Astrocyte of the hippocampus (primary cell): ENCODE measurements at regions not wholly inside any gene's neighbourhood (a gene's known extent, or its start where the extent isn't known, plus 50 kb on each side); places are given as distances from the start of the nearest gene placed in this dataset.
A peak's percentile ranks its signal among the peaks of the same experiment; 100 is the strongest.

Source experiments
- DNase-seq: peaks from one replicate; pipeline ENCODE4 v3.0.0; 2011; ENCODE audit warnings: low read depth, low spot score

DNA sequence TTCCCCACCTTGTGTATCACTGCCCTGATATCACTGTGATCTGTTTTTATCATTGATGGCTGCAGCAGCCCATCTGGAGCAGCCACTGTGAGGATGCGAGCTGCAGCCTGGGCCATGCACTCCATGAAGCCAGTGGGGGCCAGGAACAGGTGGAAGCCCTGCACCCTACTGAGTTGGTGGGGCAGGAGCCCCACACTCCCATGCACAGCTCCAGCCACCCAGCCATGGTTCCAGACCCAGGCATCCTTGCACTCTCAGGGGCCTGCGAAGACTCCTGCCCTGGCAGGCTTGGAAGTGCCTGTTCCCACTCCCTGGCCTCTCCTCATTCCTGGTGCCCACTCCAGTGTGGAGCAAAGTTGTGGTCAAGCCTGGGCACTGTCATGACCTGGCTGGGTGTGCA lies 424.0 kb upstream of the FZD8 start:
- no peak for DNase-seq

DNA sequence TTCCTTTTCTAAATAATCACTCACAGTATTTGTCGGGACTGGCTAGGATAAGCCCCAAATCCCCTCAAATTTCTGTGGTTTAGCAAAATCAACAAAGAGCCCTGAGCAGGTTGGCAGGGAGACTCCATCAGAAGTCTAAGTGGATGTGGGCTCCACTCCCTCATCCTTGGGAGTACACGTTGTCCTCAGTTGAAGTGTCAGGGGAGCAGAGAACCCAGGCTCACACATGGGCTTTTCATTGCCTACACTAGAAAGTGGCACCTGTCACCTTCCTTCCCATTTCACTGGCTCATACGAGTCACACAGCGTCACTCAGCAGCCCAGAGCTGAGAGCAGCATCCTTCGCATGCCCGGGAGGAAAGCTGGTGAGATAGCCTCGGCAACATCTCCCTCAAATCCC lies 421.3 kb upstream of the FZD8 start:
- DNase-seq: no peak

DNA sequence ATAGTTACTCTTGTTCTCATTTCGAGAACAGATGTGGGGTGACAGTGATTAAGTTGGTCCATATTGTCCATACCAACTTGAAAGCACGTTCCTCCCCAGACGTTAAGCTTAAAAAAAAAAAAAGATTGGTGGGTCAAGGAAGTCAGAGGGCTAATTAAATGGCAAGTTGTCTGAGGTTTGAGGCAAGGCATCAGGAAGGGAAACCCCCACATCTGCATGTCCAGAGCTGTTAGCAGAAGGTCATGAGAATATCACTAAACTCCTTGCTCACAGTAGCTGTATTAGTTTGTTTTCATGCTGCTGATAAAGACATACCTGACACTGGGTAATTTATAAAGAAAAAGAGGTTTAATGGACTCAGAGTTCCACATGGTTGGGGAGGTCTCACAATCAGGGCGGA lies 415.6 kb upstream of the FZD8 start:
- DNase-seq: no peak

DNA sequence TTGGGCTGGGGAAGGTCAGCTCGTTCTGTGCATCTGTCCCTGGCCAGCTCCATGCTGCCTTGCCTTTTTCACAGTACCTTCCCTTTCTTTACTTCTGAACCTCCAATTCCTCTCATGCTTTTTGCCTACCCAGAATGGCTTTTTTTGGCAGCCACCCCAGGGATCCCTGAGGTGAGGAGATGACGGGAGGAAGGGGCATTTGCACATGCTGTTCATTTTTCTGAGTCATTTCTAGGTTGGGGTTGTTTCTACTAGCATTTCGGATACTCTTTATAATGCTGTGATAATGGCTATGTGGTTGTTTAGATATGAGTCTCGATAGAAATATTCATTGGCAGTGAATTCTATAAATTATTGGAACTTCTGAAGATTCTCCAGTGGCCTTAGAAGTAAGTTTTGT lies 415.1 kb upstream of the FZD8 start:
- DNase-seq: peak; percentile 24

DNA sequence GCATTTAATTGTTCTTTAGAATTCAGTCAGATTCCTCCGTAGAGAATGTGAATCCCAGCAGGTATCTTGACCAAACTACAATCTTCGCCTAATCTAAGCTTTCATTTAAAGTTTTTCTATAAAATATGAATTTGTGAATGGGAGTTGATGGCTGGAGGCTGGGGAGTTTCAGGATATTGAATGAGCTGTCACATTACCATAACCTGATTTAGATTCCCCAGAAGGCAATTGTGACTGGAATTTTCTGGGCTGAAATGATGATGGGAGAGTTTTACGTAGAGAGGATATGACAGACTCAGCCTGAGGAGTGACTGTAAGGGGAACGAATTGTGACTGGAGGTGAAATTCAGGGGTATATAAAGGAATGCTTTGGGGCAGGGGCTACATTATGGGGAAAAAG lies 411.7 kb upstream of the FZD8 start:
- DNase-seq: no peak

DNA sequence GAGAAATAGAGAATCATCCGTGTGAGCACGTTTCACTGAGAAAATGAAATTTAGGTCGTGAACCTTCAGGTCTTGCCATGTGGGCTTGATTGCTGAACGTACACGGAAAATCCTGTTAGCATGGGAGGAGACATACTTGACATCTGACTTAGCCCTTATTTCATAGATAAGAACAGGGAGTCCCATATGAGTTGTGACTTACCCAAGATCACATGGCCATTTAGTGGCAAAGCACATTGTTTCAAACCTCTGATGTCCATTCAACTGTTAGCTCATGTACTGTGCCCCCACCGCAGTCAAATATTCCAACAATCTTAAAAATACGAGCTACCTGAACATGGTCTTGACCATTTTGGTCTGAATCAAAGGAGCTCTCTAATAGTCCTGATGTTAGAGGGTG lies 411.2 kb upstream of the FZD8 start:
- DNase-seq: no peak

DNA sequence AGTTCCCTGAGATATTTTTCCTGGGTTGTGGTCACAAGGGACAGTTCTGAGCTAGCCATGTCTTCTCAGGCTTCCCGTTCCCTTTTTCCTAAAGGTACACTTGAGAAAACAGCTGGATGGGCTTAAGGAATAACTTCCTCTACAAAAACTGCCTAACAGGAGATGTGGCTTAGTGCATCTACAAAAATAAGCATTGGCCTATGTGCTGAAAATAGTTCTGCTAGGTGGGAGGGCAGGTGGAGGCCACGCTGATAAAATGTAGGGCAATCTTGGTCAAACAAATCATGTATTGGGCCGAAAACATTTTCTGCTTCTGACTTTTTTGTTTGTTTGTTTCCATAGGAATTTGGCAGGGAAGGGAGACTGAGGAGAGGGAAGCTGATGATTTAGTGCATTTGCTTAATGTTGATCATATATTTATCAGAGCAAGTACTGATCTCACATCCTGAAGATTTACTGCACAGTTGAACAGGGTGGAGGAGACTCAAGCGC lies 409.4 kb upstream of the FZD8 start:
- DNase-seq: no peak

DNA sequence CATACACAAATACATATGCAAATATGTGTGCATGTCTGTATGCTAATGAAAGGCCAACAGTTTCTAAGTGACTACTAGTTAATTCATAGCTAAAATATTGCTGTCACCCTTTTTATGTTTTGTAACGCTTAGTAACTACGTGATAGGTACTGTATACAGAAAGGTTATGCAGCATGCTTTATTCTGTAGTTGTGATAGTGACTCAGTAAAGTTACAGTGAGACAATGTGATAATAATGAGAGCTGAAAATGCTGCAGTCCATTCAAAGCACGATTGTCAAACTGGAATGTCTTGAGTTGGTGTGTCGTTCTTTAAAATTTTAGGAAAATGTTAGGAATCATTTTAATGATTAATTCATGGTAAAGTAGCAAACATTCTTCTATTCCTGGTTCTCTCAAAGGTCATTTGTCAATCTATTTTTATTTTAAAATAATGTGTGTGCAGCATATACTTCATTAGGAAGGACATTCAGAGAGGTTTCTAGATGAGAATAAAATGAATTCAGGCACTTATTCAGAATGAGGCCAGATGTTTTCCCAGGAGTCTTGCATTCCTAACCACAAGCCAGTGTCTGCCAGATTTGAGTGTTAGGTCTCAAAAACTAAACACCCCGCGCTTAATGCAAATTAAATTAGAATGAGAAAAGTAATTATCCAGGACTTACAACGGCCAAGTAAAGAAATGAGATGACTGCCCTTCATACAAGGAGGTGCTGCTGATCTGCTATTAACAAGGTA lies 408.8 kb upstream of the FZD8 start:
- DNase-seq: no peak

DNA sequence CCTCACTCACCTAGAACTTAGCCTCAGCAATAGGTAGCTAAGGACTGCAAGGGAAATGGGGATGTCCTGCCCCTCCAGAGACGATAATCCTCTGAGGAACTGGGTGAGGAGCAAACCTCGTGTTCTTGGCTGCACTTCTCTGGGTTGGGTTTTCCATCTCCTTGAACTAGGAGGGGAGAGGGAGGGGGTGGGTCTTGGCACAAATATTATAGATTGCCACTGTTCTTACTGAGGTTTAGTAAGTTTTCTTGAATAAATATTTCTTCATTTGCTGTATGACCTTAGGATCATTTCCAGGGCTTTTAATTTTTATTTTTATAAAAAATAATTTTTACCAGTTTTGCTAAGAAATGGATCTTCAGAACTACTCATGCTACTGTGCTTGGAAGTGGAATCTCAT lies 406.7 kb upstream of the FZD8 start:
- DNase-seq: no peak

DNA sequence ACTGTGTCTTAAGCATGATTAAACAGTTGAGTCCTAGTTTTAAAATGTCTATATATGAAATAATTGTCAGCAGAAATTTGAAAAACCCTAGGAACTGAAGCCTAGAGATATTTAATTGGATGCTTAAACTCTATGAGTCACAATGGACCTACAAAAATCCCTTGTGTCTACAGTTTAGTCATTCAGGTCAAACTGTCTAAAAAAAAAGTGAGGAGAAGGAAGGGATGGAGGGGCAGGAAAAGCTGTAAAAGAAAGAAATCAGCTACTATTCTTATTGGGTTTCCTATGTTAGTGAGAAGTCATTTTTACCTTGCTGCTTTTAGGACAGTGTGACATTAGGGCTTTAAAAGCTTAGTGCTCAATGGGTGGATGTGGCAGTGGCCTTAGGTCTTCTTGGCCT lies 406.1 kb upstream of the FZD8 start:
- no peak for DNase-seq

DNA sequence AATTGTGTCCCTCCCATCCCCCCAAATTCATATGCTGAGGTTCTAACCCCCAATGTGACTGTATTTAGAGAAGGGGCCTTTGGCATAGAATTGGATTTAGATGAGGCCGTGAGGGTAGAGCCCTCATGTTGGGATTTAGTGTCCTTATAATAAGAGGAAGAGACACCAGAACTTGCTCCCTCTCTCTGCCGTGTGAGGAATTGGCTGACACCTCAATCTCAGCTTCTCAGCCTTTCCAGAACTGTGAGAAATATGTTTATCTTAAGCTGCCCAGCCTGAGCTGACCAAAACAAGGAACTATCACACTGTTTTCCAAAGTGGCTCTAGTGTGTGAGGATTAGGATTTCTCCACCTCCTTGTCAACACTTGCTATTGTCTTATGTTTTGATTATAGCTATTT lies 400.0 kb upstream of the FZD8 start:
- DNase-seq: no peak

DNA sequence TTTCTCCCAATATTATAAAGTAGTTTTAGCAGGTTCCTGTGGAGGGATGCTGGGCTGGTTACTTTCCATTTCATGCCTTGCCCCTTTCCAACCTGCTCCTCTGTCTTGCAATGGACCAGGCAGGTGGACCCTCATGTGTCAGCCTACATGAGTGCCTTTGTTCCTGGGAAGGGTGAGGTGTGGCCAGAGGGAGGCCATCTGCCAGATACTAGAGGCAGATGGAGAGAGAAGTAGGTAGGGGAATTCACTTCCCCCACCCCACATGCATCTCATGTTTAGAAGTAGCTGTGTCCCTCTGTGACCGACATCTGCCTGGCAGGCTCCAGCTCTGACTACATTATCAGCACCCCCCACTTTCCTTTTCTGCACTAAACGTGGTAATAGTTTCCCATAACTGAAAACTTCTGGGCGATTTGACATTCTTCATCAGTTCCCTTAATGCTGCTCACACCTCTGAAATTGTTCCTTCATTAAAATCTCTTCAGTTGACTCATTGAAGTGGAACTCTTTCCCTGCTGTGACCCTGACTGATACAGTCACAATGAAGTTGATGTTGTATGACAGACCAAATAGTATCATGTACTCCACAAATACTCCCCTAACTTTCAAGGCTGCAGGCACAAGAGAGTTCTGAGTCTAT lies 396.3 kb upstream of the FZD8 start:
- DNase-seq: no peak

DNA sequence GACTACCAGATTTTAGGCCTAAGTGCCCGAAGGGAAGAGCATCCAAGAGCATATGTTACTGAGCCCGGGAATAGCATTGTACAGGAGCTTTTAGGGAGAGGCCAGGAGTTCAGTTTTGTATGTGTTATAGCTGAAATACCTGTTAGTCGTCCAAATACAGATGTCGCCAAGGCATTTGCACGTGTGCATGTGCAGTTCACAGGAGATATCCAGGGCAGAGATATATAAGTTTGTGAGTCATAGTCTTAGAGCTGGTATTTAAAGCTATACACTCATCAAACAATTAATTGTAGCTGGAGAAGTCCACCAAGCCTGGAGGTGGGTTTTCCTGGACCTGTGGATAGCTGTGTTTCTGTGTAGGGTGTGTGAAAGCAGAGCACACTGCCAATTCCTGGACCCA lies 394.0 kb upstream of the FZD8 start:
- no peak for DNase-seq

DNA sequence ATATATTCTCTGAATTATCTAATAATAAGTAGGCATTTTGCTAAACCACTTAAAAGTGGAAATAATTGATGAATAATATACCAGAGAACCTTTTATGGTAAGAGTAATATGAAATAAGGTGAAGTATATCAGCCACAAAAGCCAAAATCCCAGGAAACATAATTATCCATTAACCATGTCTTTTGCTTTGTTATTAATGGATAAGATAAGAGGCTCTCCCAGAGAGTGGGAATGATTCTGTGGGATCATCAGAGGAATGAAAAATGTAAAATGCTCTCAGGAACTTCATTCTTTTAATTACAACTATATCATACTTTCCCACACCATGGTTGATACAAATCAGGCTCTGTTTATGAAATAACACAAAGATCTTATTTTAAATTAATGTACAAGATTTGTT lies 391.7 kb upstream of the FZD8 start:
- DNase-seq: no peak

DNA sequence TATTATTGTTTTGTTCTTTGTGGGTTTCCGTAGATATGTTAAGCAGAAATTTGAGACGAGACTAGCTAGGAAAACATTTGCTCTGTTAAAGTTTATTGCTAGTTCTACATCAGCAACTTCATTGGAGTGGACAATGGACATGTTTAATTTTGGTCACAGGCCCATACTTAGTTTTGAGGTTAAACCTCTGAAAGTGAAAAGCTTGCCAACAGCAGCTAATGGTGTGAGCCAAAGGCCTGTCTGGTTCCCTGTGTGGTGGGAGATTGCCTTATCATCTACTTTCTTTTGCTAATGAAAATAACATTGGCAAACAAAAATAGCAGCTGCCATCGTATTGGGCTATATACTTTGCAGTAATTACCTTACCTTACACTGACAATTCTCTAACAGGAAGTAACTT lies 388.4 kb upstream of the FZD8 start:
- DNase-seq: peak; percentile 71

DNA sequence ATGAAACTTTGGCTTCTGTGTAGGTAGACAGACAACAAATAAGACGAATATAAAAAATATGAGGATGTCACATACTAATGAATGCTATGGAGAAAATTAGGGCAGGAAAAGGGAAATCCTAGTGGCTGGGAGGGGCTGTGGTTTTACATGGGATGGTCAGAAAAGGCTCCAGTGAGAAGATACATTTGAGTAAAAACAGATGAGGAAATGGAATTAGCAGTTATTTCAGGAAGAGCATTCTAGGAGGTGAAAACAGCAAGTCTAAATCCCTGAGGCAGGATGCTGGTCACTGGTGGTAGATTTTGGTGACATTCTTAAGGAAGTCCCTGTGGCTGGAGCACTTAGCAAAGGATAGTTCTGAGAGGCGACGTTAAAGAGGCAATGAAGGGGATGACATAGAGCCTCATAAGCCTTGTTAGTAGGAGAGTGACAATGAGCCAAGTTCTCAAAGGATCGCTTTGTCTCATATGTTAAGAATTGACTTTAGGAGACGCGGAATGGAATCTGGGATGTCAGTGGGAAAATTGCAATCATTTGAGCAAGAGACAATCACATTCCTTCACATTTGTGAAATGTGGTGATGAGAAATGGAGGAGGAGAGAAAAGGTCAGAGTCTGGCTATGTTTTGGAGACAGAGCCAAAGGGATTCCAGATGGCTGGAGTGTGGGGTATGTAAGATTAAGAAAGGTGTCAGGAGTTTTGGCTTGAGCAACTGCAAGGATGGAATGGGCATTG lies 384.7 kb upstream of the FZD8 start:
- DNase-seq: no peak

DNA sequence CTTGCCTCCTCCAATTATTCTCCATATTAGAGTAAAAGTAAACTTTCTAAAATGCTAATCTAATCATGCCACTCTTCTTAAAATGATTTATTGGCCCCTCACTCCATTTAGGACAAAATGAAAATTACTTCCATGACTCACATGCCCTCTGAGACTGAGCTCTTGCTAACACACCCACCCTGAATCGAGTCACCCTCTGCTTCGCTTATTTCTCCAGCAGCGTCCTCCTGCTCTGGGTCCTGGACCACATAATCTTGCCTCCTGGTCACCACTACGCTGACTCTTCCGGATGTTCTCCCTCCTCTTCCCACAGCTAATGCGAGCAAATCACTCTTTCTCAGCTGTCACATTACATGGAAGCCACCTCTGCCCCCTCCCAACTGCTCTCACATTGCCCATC lies 384.0 kb upstream of the FZD8 start:
- DNase-seq: no peak

DNA sequence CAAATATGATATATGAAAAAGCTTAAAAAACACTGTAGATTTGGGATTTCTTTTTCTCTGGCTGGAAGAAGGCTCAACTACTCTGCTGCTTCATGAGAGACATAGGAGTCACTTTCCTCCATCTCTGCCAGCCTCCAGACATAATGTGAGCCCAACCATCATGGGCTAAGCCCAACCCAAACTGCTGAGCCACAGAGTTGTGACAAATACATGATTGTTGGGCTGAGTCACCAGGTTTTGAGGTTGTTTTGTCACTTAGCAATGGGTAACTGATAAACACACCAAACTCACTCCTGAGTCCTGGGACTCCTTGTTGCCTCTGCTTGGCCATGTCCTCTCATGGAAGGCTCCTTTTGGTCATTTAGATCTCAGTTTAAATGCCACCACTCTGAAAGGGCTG lies 381.8 kb upstream of the FZD8 start:
- peak; percentile 90 for DNase-seq

DNA sequence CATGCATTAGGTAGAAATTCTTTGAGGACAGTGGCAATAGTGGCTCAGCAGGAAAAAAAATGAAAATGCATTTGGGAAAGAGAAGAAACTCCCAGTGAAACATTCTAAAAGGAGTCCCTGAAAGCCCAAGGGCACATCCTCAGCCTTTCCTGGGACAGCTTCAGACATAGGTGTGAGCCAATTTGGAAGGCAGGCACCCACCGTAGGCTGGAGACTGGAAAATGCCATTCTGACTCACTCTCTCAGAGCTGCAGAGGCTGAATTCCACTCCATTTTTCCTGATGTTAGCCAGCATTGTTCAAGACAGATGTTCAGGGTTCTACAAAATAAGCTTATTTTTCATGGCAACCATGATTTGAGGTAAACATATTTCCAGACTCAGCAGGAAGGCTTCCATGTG lies 379.0 kb upstream of the FZD8 start:
- no peak for DNase-seq

DNA sequence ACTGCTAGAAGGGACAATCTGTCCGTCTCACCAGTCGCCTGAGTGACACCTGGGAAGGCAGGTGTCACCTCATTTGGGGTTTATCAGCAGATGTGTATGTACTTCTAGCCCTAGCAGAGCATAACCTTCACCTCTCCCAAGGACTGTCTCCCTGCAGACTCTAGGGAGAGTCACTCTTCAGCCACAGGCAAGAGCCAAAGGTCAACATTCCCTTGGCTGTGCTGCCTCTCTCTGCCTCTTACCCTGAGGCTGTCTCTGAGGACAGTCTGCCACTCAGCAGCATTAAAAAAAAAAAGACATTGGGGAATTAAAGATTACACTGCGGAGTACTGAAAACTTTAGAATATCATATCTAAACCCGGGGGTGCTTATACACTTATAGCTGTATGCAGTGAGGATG lies 377.7 kb upstream of the FZD8 start:
- no peak for DNase-seq

DNA sequence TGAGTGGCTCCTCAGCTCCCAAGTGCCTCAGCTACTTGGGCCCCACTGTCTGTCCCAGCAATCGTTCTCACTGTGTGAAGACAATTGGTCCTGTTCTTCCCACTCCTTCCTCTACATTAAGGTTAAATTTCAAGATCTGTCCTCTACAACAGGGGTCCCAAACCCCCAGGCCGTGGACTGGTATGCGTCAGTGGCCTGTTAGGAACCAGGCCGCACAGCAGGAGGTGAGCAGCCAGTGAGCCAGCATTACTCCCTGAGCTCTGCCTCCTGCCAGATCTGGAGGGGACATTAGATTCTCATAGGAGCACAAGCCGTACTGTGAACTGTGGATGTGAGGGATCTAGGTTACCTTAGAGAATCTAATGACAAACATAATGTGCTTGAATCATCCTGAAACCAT lies 376.9 kb upstream of the FZD8 start:
- no peak for DNase-seq

DNA sequence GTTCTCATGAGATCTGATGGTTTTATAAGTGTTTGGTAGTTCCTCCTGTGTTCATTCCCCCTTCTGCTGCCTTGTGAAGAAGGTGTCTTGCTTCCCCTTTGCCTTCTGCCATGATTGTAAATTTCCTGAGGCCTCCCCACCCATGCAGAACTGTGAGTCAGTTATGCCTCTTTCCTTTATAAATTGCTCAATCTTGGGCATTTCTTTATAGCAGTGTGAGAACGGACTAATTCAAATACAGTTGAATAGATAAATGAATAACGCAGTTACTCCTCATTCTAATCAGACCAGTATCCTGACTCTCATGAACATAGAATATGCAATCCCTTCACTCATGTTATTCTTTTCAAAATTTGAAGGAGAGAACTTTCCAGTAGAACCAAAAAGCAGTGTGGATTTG lies 375.0 kb upstream of the FZD8 start:
- DNase-seq: no peak

DNA sequence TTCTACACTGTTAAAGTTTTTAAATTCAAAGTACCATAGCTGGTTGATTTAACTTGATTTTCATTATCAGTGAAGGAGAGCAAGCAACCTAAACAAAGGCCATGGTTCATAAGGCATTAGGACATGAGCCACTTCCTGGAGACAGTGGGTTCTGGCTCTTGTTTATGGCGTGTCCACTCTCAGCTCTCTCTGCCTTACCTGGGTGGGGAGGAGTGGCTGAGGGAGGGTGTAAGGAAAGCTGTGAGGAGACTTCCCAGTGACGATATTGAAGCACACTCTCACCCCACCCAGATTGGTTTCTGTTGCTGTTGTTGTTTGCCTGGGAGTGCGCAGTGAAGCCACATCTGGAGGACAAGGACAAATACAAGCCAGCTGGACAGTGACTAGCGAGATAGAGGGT lies 365.3 kb upstream of the FZD8 start:
- no peak for DNase-seq
